ENCODE measurements at regions not wholly inside any gene's neighbourhood (a gene's known extent, or its start where the extent isn't known, plus 50 kb on each side); places are given as distances from the start of the nearest gene placed in this dataset.

GRCh38 chr10:10318856-10319255 is 698.8 kb upstream of the CELF2 start:
- H3K27me3 Mint-ChIP-seq = peaks cover 5% of the 10 kb centered on the region
- H3K36me3 Mint-ChIP-seq (ENCODE audit: low read depth) = no peaks in the 10 kb centered on the region
- H3K27ac Mint-ChIP-seq = no peak overlapping the region
- no peaks in the 10 kb centered on the region for H3K9me3 Mint-ChIP-seq
- H3K4me1 Mint-ChIP-seq (ENCODE audit: low read depth) = no peaks in the 10 kb centered on the region
- H3K4me3 Mint-ChIP-seq = no peak overlapping the region

- H3K9me3 Mint-ChIP-seq = no peaks in the 10 kb centered on the region
- no peak overlapping the region for H3K4me3 Mint-ChIP-seq
- H3K27ac Mint-ChIP-seq = no peak overlapping the region
- peaks cover 5% of the 10 kb centered on the region for H3K27me3 Mint-ChIP-seq
- no peaks in the 10 kb centered on the region for H3K36me3 Mint-ChIP-seq (ENCODE audit: low read depth)
- H3K4me1 Mint-ChIP-seq (ENCODE audit: low read depth) = no peaks in the 10 kb centered on the region
Measured at GRCh38 chr10:10320956-10321355, 696.7 kb upstream of the CELF2 start.

GRCh38 chr10:10326116-10326515 is 691.6 kb upstream of the CELF2 start:
- H3K36me3 Mint-ChIP-seq (ENCODE audit: low read depth) = no peaks in the 10 kb centered on the region
- H3K9me3 Mint-ChIP-seq = no peaks in the 10 kb centered on the region
- H3K4me1 Mint-ChIP-seq (ENCODE audit: low read depth) = no peaks in the 10 kb centered on the region
- H3K4me3 Mint-ChIP-seq = no peak overlapping the region
- peaks cover 7% of the 10 kb centered on the region for H3K27me3 Mint-ChIP-seq
- H3K27ac Mint-ChIP-seq = no peak overlapping the region

- H3K9me3 Mint-ChIP-seq = no peaks in the 10 kb centered on the region
- no peak overlapping the region for H3K4me3 Mint-ChIP-seq
- no peaks in the 10 kb centered on the region for H3K36me3 Mint-ChIP-seq (ENCODE audit: low read depth)
- peaks cover 7% of the 10 kb centered on the region for H3K27me3 Mint-ChIP-seq
- H3K4me1 Mint-ChIP-seq (ENCODE audit: low read depth) = no peaks in the 10 kb centered on the region
- no peak overlapping the region for H3K27ac Mint-ChIP-seq
Measured at GRCh38 chr10:10327934-10328333, 689.7 kb upstream of the CELF2 start.

GRCh38 chr10:10330418-10330817 is 687.3 kb upstream of the CELF2 start:
- no peaks in the 10 kb centered on the region for H3K4me1 Mint-ChIP-seq (ENCODE audit: low read depth)
- no peaks in the 10 kb centered on the region for H3K36me3 Mint-ChIP-seq (ENCODE audit: low read depth)
- H3K27me3 Mint-ChIP-seq = peaks cover 13% of the 10 kb centered on the region
- no peak overlapping the region for H3K4me3 Mint-ChIP-seq
- H3K27ac Mint-ChIP-seq = no peak overlapping the region
- no peaks in the 10 kb centered on the region for H3K9me3 Mint-ChIP-seq

- H3K36me3 Mint-ChIP-seq (ENCODE audit: low read depth) = no peaks in the 10 kb centered on the region
- H3K9me3 Mint-ChIP-seq = no peaks in the 10 kb centered on the region
- peaks cover 13% of the 10 kb centered on the region for H3K27me3 Mint-ChIP-seq
- no peaks in the 10 kb centered on the region for H3K4me1 Mint-ChIP-seq (ENCODE audit: low read depth)
- no peak overlapping the region for H3K27ac Mint-ChIP-seq
- no peak overlapping the region for H3K4me3 Mint-ChIP-seq
Measured at GRCh38 chr10:10332786-10333185, 684.9 kb upstream of the CELF2 start.

- Mint-ChIP-seq H3K4me1 (ENCODE audit: low read depth) (no peaks in the 10 kb centered on the region), H3K9me3 (no peaks in the 10 kb centered on the region)
Measured at GRCh38 chr10:10333622-10334021, 684.0 kb upstream of the CELF2 start.

GRCh38 chr10:10338339-10338738 is 679.3 kb upstream of the CELF2 start:
- Mint-ChIP-seq H3K4me3 (no peak overlapping the region), H3K27me3 (peaks cover 10% of the 10 kb centered on the region), H3K36me3 (ENCODE audit: low read depth) (no peaks in the 10 kb centered on the region), H3K27ac (no peak overlapping the region), H3K4me1 (ENCODE audit: low read depth) (no peaks in the 10 kb centered on the region), H3K9me3 (no peaks in the 10 kb centered on the region)

More at GRCh38 chr10:10333622-10334021, 684.0 kb upstream of the CELF2 start:
- Mint-ChIP-seq H3K4me3 (no peak overlapping the region), H3K36me3 (ENCODE audit: low read depth) (no peaks in the 10 kb centered on the region), H3K27me3 (peaks cover 15% of the 10 kb centered on the region), H3K27ac (no peak overlapping the region)

- H3K27me3 Mint-ChIP-seq = peaks cover 4% of the 10 kb centered on the region
- H3K4me1 Mint-ChIP-seq (ENCODE audit: low read depth) = no peaks in the 10 kb centered on the region
- no peaks in the 10 kb centered on the region for H3K36me3 Mint-ChIP-seq (ENCODE audit: low read depth)
- peaks cover 6% of the 10 kb centered on the region for H3K9me3 Mint-ChIP-seq
- H3K4me3 Mint-ChIP-seq = no peak overlapping the region
- no peak overlapping the region for H3K27ac Mint-ChIP-seq
Measured at GRCh38 chr10:10346390-10347150, 671.1 kb upstream of the CELF2 start.

- peaks cover 4% of the 10 kb centered on the region for H3K27me3 Mint-ChIP-seq
- no peaks in the 10 kb centered on the region for H3K36me3 Mint-ChIP-seq (ENCODE audit: low read depth)
- no peaks in the 10 kb centered on the region for H3K9me3 Mint-ChIP-seq
- H3K4me1 Mint-ChIP-seq (ENCODE audit: low read depth) = no peaks in the 10 kb centered on the region
- H3K27ac Mint-ChIP-seq = no peak overlapping the region
- no peak overlapping the region for H3K4me3 Mint-ChIP-seq
Measured at GRCh38 chr10:10350050-10350449, 667.6 kb upstream of the CELF2 start.

- H3K4me1 Mint-ChIP-seq (ENCODE audit: low read depth) = no peaks in the 10 kb centered on the region
- H3K27me3 Mint-ChIP-seq = peaks cover 4% of the 10 kb centered on the region
- no peak overlapping the region for H3K4me3 Mint-ChIP-seq
- no peaks in the 10 kb centered on the region for H3K9me3 Mint-ChIP-seq
- no peaks in the 10 kb centered on the region for H3K36me3 Mint-ChIP-seq (ENCODE audit: low read depth)
- H3K27ac Mint-ChIP-seq = no peak overlapping the region
Measured at GRCh38 chr10:10351451-10351850, 666.2 kb upstream of the CELF2 start.

GRCh38 chr10:10353326-10353868 is 664.3 kb upstream of the CELF2 start:
- Mint-ChIP-seq H3K9me3 (no peaks in the 10 kb centered on the region), H3K27me3 (peaks cover 4% of the 10 kb centered on the region), H3K36me3 (ENCODE audit: low read depth) (no peaks in the 10 kb centered on the region), H3K4me3 (no peak overlapping the region), H3K27ac (no peak overlapping the region), H3K4me1 (ENCODE audit: low read depth) (no peaks in the 10 kb centered on the region)

- H3K27me3 Mint-ChIP-seq = peaks cover 8% of the 10 kb centered on the region
Measured at GRCh38 chr10:10359263-10359662, 658.4 kb upstream of the CELF2 start.

GRCh38 chr10:10361301-10361885 is 656.3 kb upstream of the CELF2 start:
- H3K4me1 Mint-ChIP-seq (ENCODE audit: low read depth) = no peaks in the 10 kb centered on the region
- no peaks in the 10 kb centered on the region for H3K9me3 Mint-ChIP-seq
- H3K27me3 Mint-ChIP-seq = peaks cover 8% of the 10 kb centered on the region

More at GRCh38 chr10:10359263-10359662, 658.4 kb upstream of the CELF2 start:
- no peak overlapping the region for H3K4me3 Mint-ChIP-seq
- no peaks in the 10 kb centered on the region for H3K36me3 Mint-ChIP-seq (ENCODE audit: low read depth)
- H3K27ac Mint-ChIP-seq = no peak overlapping the region
- H3K4me1 Mint-ChIP-seq (ENCODE audit: low read depth) = no peaks in the 10 kb centered on the region
- no peaks in the 10 kb centered on the region for H3K9me3 Mint-ChIP-seq

GRCh38 chr10:10362800-10363199 is 654.9 kb upstream of the CELF2 start:
- Mint-ChIP-seq H3K27ac (no peak overlapping the region), H3K27me3 (peaks cover 8% of the 10 kb centered on the region), H3K36me3 (ENCODE audit: low read depth) (no peaks in the 10 kb centered on the region), H3K4me1 (ENCODE audit: low read depth) (no peaks in the 10 kb centered on the region), H3K4me3 (no peak overlapping the region), H3K9me3 (no peaks in the 10 kb centered on the region)

More at GRCh38 chr10:10361301-10361885, 656.3 kb upstream of the CELF2 start:
- Mint-ChIP-seq H3K4me3 (no peak overlapping the region), H3K36me3 (ENCODE audit: low read depth) (no peaks in the 10 kb centered on the region), H3K27ac (no peak overlapping the region)

All from stimulated activated naive CD8-positive, alpha-beta T cell treated with anti-CD3 and anti-CD28 coated beads, Interleukin-15, Interleukin-2, amounts not matched to agents 100 ng/mL and 50 ng/mL, for 24 hours (primary cell).